ENCODE measurements at regions not wholly inside any gene's neighbourhood (a gene's known extent, or its start where the extent isn't known, plus 50 kb on each side); places are given as distances from the start of the nearest gene placed in this dataset.
"Not testable (repeated sequence)": the region's sequence is repeated elsewhere in the genome, so short reads cannot be mapped to it uniquely, and the experiment has no call there.

GRCh38 chr16:52141871-52142270, 405.1 kb downstream of the TOX3 start:
- H3K79me2 ChIP-seq (ENCODE audit: low read length): no peaks in the 10 kb centered on the region

GRCh38 chr16:52128361-52128760, 418.6 kb downstream of the TOX3 start:
- no peak for DNase-seq
- Histone ChIP-seq H4K20me1 (ENCODE audit: insufficient read depth, low read depth, low read length) (no peaks in the 10 kb centered on the region), H3K9me2 (replicated peaks; ENCODE audit: insufficient read depth, low read length) (no peaks in the 10 kb centered on the region), H3K27me3 (ENCODE audit: low read length) (no peaks in the 10 kb centered on the region), H2AFZ (ENCODE audit: low read length) (no peak overlapping the region), H3K4me2 (ENCODE audit: low read depth, low read length, poor library complexity, severe bottlenecking) (no peak overlapping the region), H3K4me1 (ENCODE audit: low read length) (no peaks in the 10 kb centered on the region), H3K9me3 (ENCODE audit: low read length) (no peaks in the 10 kb centered on the region), H3K4me3 (ENCODE audit: low read length) (no peak overlapping the region), H3K36me3 (ENCODE audit: insufficient read depth, low read length) (no peaks in the 10 kb centered on the region), H3K27ac (ENCODE audit: low read length) (no peak overlapping the region), H3K9ac (ENCODE audit: low read length) (no peak overlapping the region), H3K79me2 (ENCODE audit: low read length) (no peaks in the 10 kb centered on the region)

More at GRCh38 chr16:52141871-52142270, 405.1 kb downstream of the TOX3 start:
- Histone ChIP-seq H3K9ac (ENCODE audit: low read length) (no peak overlapping the region), H3K9me3 (ENCODE audit: low read length) (no peaks in the 10 kb centered on the region), H3K9me2 (replicated peaks; ENCODE audit: insufficient read depth, low read length) (no peaks in the 10 kb centered on the region), H3K27ac (ENCODE audit: low read length) (no peak overlapping the region), H3K27me3 (ENCODE audit: low read length) (no peaks in the 10 kb centered on the region), H3K36me3 (ENCODE audit: insufficient read depth, low read length) (no peaks in the 10 kb centered on the region), H3K4me3 (ENCODE audit: low read length) (no peak overlapping the region), H2AFZ (ENCODE audit: low read length) (no peak overlapping the region), H4K20me1 (ENCODE audit: insufficient read depth, low read depth, low read length) (no peaks in the 10 kb centered on the region), H3K4me2 (ENCODE audit: low read depth, low read length, poor library complexity, severe bottlenecking) (no peak overlapping the region), H3K4me1 (ENCODE audit: low read length) (no peaks in the 10 kb centered on the region)
- no peak for DNase-seq

GRCh38 chr16:52123842-52124241, 423.1 kb downstream of the TOX3 start:
- no peaks in the 10 kb centered on the region for H3K27me3 ChIP-seq (ENCODE audit: low read length)
- H4K20me1 ChIP-seq (ENCODE audit: insufficient read depth, low read depth, low read length): no peaks in the 10 kb centered on the region
- H3K4me2 ChIP-seq (ENCODE audit: low read depth, low read length, poor library complexity, severe bottlenecking): no peak overlapping the region
- no peak overlapping the region for H3K4me3 ChIP-seq (ENCODE audit: low read length)
- H3K9ac ChIP-seq (ENCODE audit: low read length): no peak overlapping the region
- H3K27ac ChIP-seq (ENCODE audit: low read length): no peak overlapping the region
- H3K79me2 ChIP-seq (ENCODE audit: low read length): no peaks in the 10 kb centered on the region
- H3K36me3 ChIP-seq (ENCODE audit: insufficient read depth, low read length): no peaks in the 10 kb centered on the region
- H3K4me1 ChIP-seq (ENCODE audit: low read length): no peaks in the 10 kb centered on the region
- H3K9me3 ChIP-seq (ENCODE audit: low read length): peaks cover 5% of the 10 kb centered on the region; the same call in 1 of the 2 replicates
- DNase-seq: no peak
- no peak overlapping the region for H2AFZ ChIP-seq (ENCODE audit: low read length)
- H3K9me2 ChIP-seq (replicated peaks; ENCODE audit: insufficient read depth, low read length): no peaks in the 10 kb centered on the region

- Histone ChIP-seq H3K9me3 (ENCODE audit: low read length) (peaks cover 5% of the 10 kb centered on the region; the same call in 1 of the 2 replicates), H4K20me1 (ENCODE audit: insufficient read depth, low read depth, low read length) (no peaks in the 10 kb centered on the region), H3K4me1 (ENCODE audit: low read length) (no peaks in the 10 kb centered on the region), H3K4me3 (ENCODE audit: low read length) (no peak overlapping the region), H3K79me2 (ENCODE audit: low read length) (no peaks in the 10 kb centered on the region), H3K4me2 (ENCODE audit: low read depth, low read length, poor library complexity, severe bottlenecking) (no peak overlapping the region), H3K9ac (ENCODE audit: low read length) (no peak overlapping the region), H3K27me3 (ENCODE audit: low read length) (no peaks in the 10 kb centered on the region), H3K27ac (ENCODE audit: low read length) (no peak overlapping the region), H2AFZ (ENCODE audit: low read length) (no peak overlapping the region), H3K9me2 (replicated peaks; ENCODE audit: insufficient read depth, low read length) (no peaks in the 10 kb centered on the region), H3K36me3 (ENCODE audit: insufficient read depth, low read length) (no peaks in the 10 kb centered on the region)
- DNase-seq: no peak
Measured at GRCh38 chr16:52123061-52123839, 423.7 kb downstream of the TOX3 start.

GRCh38 chr16:52117171-52117570, 429.8 kb downstream of the TOX3 start:
- Histone ChIP-seq H3K9ac (ENCODE audit: low read length) (no peak overlapping the region), H2AFZ (ENCODE audit: low read length) (no peak overlapping the region), H3K4me2 (ENCODE audit: low read depth, low read length, poor library complexity, severe bottlenecking) (no peak overlapping the region), H3K4me3 (ENCODE audit: low read length) (no peak overlapping the region), H3K36me3 (ENCODE audit: insufficient read depth, low read length) (no peaks in the 10 kb centered on the region), H3K27me3 (ENCODE audit: low read length) (no peaks in the 10 kb centered on the region), H3K9me2 (replicated peaks; ENCODE audit: insufficient read depth, low read length) (no peaks in the 10 kb centered on the region), H3K4me1 (ENCODE audit: low read length) (no peaks in the 10 kb centered on the region), H4K20me1 (ENCODE audit: insufficient read depth, low read depth, low read length) (no peaks in the 10 kb centered on the region), H3K79me2 (ENCODE audit: low read length) (no peaks in the 10 kb centered on the region), H3K27ac (ENCODE audit: low read length) (no peak overlapping the region), H3K9me3 (ENCODE audit: low read length) (peaks cover 5% of the 10 kb centered on the region; the same call in 1 of the 2 replicates)
- no peak for DNase-seq

GRCh38 chr16:52114379-52114778, 432.6 kb downstream of the TOX3 start:
- H3K79me2 ChIP-seq (ENCODE audit: low read length): no peaks in the 10 kb centered on the region
- no peaks in the 10 kb centered on the region for H3K36me3 ChIP-seq (ENCODE audit: insufficient read depth, low read length)
- no peak overlapping the region for H3K4me2 ChIP-seq (ENCODE audit: low read depth, low read length, poor library complexity, severe bottlenecking)
- H3K4me3 ChIP-seq (ENCODE audit: low read length): no peak overlapping the region
- no peaks in the 10 kb centered on the region for H3K9me3 ChIP-seq (ENCODE audit: low read length)
- no peaks in the 10 kb centered on the region for H3K27me3 ChIP-seq (ENCODE audit: low read length)
- H3K9me2 ChIP-seq (replicated peaks; ENCODE audit: insufficient read depth, low read length): no peaks in the 10 kb centered on the region
- H3K9ac ChIP-seq (ENCODE audit: low read length): no peak overlapping the region
- H4K20me1 ChIP-seq (ENCODE audit: insufficient read depth, low read depth, low read length): no peaks in the 10 kb centered on the region
- no peak overlapping the region for H2AFZ ChIP-seq (ENCODE audit: low read length)
- H3K4me1 ChIP-seq (ENCODE audit: low read length): no peaks in the 10 kb centered on the region
- DNase-seq: no peak
- no peak overlapping the region for H3K27ac ChIP-seq (ENCODE audit: low read length)

- Histone ChIP-seq H3K27ac (ENCODE audit: low read length) (no peak overlapping the region), H4K20me1 (ENCODE audit: insufficient read depth, low read depth, low read length) (no peaks in the 10 kb centered on the region), H3K4me3 (ENCODE audit: low read length) (no peak overlapping the region), H3K27me3 (ENCODE audit: low read length) (no peaks in the 10 kb centered on the region), H3K36me3 (ENCODE audit: insufficient read depth, low read length) (no peaks in the 10 kb centered on the region), H3K9me2 (replicated peaks; ENCODE audit: insufficient read depth, low read length) (no peaks in the 10 kb centered on the region), H3K9ac (ENCODE audit: low read length) (no peak overlapping the region), H2AFZ (ENCODE audit: low read length) (no peak overlapping the region), H3K79me2 (ENCODE audit: low read length) (no peaks in the 10 kb centered on the region), H3K4me2 (ENCODE audit: low read depth, low read length, poor library complexity, severe bottlenecking) (no peak overlapping the region), H3K9me3 (ENCODE audit: low read length) (no peaks in the 10 kb centered on the region), H3K4me1 (ENCODE audit: low read length) (no peaks in the 10 kb centered on the region)
- no peak for DNase-seq
Measured at GRCh38 chr16:52113533-52114183, 433.3 kb downstream of the TOX3 start.

- not testable (repeated sequence) for H3K36me3 ChIP-seq (ENCODE audit: insufficient read depth, low read length); H2AFZ ChIP-seq (ENCODE audit: low read length); H3K9me2 ChIP-seq (replicated peaks; ENCODE audit: insufficient read depth, low read length); H3K4me1 ChIP-seq (ENCODE audit: low read length); H4K20me1 ChIP-seq (ENCODE audit: insufficient read depth, low read depth, low read length); H3K9me3 ChIP-seq (ENCODE audit: low read length); H3K27ac ChIP-seq (ENCODE audit: low read length); H3K4me3 ChIP-seq (ENCODE audit: low read length); H3K4me2 ChIP-seq (ENCODE audit: low read depth, low read length, poor library complexity, severe bottlenecking); H3K79me2 ChIP-seq (ENCODE audit: low read length); DNase-seq; H3K27me3 ChIP-seq (ENCODE audit: low read length); H3K9ac ChIP-seq (ENCODE audit: low read length)
Measured at GRCh38 chr16:52104993-52105392, 441.9 kb downstream of the TOX3 start.

Measured in Karpas-422 (cell line).